ENCODE measurements at regions not wholly inside any gene's neighbourhood (a gene's known extent, or its start where the extent isn't known, plus 50 kb on each side); places are given as distances from the start of the nearest gene placed in this dataset.

DNA sequence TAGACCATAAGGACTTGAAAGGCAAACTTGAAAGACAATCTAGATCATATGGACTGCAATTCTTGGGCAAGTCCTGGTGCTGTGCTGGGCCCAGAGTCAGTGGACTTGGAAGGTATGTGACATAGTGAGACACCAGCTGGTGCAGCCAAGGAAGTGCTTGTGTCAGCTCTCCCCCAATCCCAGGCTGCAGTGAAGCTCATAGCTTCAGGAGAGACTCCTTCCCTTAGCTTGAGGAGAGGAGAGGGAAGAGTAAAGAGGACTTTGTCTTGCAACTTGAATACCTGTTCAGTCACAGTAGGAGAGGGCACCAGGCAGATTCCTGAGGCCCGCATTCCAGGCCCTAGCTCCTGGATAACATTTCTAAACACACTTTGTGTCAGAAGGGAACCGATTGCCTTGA lies 127.4 kb upstream of the ZPLD1 start:
- Histone ChIP-seq H3K27ac (ENCODE audit: insufficient read depth, low read length) (no peak overlapping the region), H3K4me2 (ENCODE audit: extremely low read depth, insufficient read depth, low read length) (no peak overlapping the region), H4K20me1 (ENCODE audit: control insufficient read depth, extremely low read depth, insufficient read depth, low read length) (no peaks in the 10 kb centered on the region), H3K9me3 (ENCODE audit: control insufficient read depth, insufficient read depth, low read depth, low read length) (no peaks in the 10 kb centered on the region), H3K36me3 (ENCODE audit: control insufficient read depth, insufficient read depth, low read length) (no peaks in the 10 kb centered on the region), H2AFZ (ENCODE audit: low read length) (no peak overlapping the region), H3K4me1 (ENCODE audit: control insufficient read depth, extremely low read depth, insufficient read depth, low read length) (no peaks in the 10 kb centered on the region), H3K27me3 (ENCODE audit: control insufficient read depth, insufficient read depth, low read length) (no peaks in the 10 kb centered on the region), H3K79me2 (ENCODE audit: control insufficient read depth, insufficient read depth, low read length) (no peaks in the 10 kb centered on the region), H3K9ac (ENCODE audit: insufficient read depth, low read length) (no peak overlapping the region), H3K4me3 (replicated peaks in 1 of 4; ENCODE audit: control extremely low read depth in 1 of 4, insufficient read depth in 1 of 4, low read depth in 3 of 4, low read length in 4 of 4) (no peak overlapping the region)
- TF ChIP-seq, protein P1, sequence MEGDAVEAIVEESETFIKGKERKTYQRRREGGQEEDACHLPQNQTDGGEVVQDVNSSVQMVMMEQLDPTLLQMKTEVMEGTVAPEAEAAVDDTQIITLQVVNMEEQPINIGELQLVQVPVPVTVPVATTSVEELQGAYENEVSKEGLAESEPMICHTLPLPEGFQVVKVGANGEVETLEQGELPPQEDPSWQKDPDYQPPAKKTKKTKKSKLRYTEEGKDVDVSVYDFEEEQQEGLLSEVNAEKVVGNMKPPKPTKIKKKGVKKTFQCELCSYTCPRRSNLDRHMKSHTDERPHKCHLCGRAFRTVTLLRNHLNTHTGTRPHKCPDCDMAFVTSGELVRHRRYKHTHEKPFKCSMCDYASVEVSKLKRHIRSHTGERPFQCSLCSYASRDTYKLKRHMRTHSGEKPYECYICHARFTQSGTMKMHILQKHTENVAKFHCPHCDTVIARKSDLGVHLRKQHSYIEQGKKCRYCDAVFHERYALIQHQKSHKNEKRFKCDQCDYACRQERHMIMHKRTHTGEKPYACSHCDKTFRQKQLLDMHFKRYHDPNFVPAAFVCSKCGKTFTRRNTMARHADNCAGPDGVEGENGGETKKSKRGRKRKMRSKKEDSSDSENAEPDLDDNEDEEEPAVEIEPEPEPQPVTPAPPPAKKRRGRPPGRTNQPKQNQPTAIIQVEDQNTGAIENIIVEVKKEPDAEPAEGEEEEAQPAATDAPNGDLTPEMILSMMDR (conservative IDR thresholded peaks at IDR 0.05 in 1 of 2, IDR thresholded peaks at IDR 0.05 in 1 of 2; ENCODE audit: low read depth in 1 of 2, low read length in 2 of 2) = no peak
- TF ChIP-seq EZH2 (IDR thresholded peaks at IDR 0.05; ENCODE audit: low read length, missing control alignments) = no peak
- DNase-seq (ENCODE audit: low read depth in 2 of 2) = no peak

DNA sequence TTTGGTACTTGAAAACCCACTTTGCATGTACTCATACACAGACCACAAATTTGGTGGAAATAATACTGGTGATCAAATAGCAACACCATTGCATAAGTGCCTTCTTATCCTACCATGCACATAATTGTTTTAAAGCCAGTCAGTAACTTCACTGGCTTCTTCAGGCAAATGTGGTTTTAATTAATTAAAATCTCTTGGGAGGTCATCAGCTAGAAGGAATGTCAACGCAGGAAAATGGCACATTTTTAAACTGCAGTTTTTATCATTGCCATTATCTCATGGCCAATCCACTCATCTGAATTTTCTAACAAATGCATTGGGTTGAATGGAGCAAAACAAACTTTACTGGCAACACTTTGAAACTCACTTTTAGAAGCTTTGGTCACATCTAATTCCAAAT lies 105.7 kb upstream of the ZPLD1 start:
- TF ChIP-seq EZH2 (IDR thresholded peaks at IDR 0.05; ENCODE audit: low read length, missing control alignments) = no peak
- TF ChIP-seq, protein P1 (conservative IDR thresholded peaks at IDR 0.05 in 1 of 2, IDR thresholded peaks at IDR 0.05 in 1 of 2; ENCODE audit: low read depth in 1 of 2, low read length in 2 of 2) = no peak
- Histone ChIP-seq H2AFZ (ENCODE audit: low read length) (no peak overlapping the region), H3K4me2 (ENCODE audit: extremely low read depth, insufficient read depth, low read length) (no peak overlapping the region), H4K20me1 (ENCODE audit: control insufficient read depth, extremely low read depth, insufficient read depth, low read length) (no peaks in the 10 kb centered on the region), H3K9ac (ENCODE audit: insufficient read depth, low read length) (no peak overlapping the region), H3K4me3 (replicated peaks in 1 of 4; ENCODE audit: control extremely low read depth in 1 of 4, insufficient read depth in 1 of 4, low read depth in 3 of 4, low read length in 4 of 4) (no peak overlapping the region), H3K4me1 (ENCODE audit: control insufficient read depth, extremely low read depth, insufficient read depth, low read length) (no peaks in the 10 kb centered on the region), H3K9me3 (ENCODE audit: control insufficient read depth, insufficient read depth, low read depth, low read length) (no peaks in the 10 kb centered on the region), H3K79me2 (ENCODE audit: control insufficient read depth, insufficient read depth, low read length) (no peaks in the 10 kb centered on the region), H3K36me3 (ENCODE audit: control insufficient read depth, insufficient read depth, low read length) (no peaks in the 10 kb centered on the region), H3K27me3 (ENCODE audit: control insufficient read depth, insufficient read depth, low read length) (no peaks in the 10 kb centered on the region), H3K27ac (ENCODE audit: insufficient read depth, low read length) (no peak overlapping the region)
- no peak for DNase-seq (ENCODE audit: low read depth in 2 of 2)

DNA sequence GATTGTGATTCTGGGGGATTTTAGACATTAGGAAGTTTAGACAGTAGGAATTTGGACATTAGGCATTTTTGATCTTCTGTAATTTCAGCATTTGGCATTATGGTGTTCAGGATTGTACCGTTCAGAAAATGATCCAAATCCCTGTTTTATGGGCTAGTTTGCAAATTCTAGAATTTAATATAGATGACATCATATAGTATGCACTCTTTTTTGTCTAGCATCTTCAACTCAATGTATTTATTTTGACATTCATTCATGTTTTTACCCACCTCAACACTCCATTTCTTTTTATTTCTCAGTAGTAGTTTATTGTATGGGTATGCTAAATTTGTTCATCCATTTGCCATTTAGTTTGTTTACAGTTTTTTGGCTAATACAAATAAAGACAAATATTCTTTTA lies 105.3 kb upstream of the ZPLD1 start:
- no peaks in the 10 kb centered on the region for H3K27me3 ChIP-seq (ENCODE audit: control insufficient read depth, insufficient read depth, low read length)
- TF ChIP-seq, protein P1 (conservative IDR thresholded peaks at IDR 0.05 in 1 of 2, IDR thresholded peaks at IDR 0.05 in 1 of 2; ENCODE audit: low read depth in 1 of 2, low read length in 2 of 2) = no peak
- no peak for TF ChIP-seq EZH2 (IDR thresholded peaks at IDR 0.05; ENCODE audit: low read length, missing control alignments)
- no peaks in the 10 kb centered on the region for H4K20me1 ChIP-seq (ENCODE audit: control insufficient read depth, extremely low read depth, insufficient read depth, low read length)
- H3K9ac ChIP-seq (ENCODE audit: insufficient read depth, low read length) = no peak overlapping the region
- H3K27ac ChIP-seq (ENCODE audit: insufficient read depth, low read length) = no peak overlapping the region
- no peak overlapping the region for H2AFZ ChIP-seq (ENCODE audit: low read length)
- no peak for DNase-seq (ENCODE audit: low read depth in 2 of 2)
- H3K9me3 ChIP-seq (ENCODE audit: control insufficient read depth, insufficient read depth, low read depth, low read length) = no peaks in the 10 kb centered on the region
- H3K4me1 ChIP-seq (ENCODE audit: control insufficient read depth, extremely low read depth, insufficient read depth, low read length) = no peaks in the 10 kb centered on the region
- H3K4me3 ChIP-seq (replicated peaks in 1 of 4; ENCODE audit: control extremely low read depth in 1 of 4, insufficient read depth in 1 of 4, low read depth in 3 of 4, low read length in 4 of 4) = no peak overlapping the region
- H3K4me2 ChIP-seq (ENCODE audit: extremely low read depth, insufficient read depth, low read length) = no peak overlapping the region
- no peaks in the 10 kb centered on the region for H3K36me3 ChIP-seq (ENCODE audit: control insufficient read depth, insufficient read depth, low read length)
- H3K79me2 ChIP-seq (ENCODE audit: control insufficient read depth, insufficient read depth, low read length) = no peaks in the 10 kb centered on the region

Data from fibroblast of lung (primary cell).